ENCODE measurements at regions not wholly inside any gene's neighbourhood (a gene's known extent, or its start where the extent isn't known, plus 50 kb on each side); places are given as distances from the start of the nearest gene placed in this dataset.

DNA sequence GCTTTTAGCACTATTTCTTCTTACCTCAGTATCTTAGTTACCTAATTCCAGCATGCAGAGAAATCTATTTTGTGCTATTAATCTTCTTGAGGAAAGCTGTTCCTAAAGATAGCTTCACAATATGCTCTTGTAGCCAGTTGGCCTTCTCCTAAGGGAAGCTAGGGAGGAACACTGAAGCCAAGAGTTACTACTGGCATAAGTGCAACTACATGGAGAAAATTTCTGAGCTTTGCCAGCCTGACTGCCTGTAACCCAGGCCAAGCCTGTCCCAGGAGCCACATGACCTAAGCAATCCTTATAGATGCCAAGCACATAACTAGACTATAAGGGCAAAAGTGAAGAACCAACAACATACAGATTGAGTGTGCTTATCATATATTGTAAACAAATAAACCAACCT is 890.2 kb downstream of the FLRT2 start:
- Mint-ChIP-seq H3K4me3 (no peak overlapping the region), H3K27ac (no peak overlapping the region), H3K4me1 (no peaks in the 10 kb centered on the region), H3K9me3 (no peaks in the 10 kb centered on the region), H3K27me3 (no peaks in the 10 kb centered on the region), H3K36me3 (no peaks in the 10 kb centered on the region)
- POLR2A ChIA-PET = no interaction called here
- ATAC-seq (ENCODE audit: low read depth) (no peak), DNase-seq (no peak)

DNA sequence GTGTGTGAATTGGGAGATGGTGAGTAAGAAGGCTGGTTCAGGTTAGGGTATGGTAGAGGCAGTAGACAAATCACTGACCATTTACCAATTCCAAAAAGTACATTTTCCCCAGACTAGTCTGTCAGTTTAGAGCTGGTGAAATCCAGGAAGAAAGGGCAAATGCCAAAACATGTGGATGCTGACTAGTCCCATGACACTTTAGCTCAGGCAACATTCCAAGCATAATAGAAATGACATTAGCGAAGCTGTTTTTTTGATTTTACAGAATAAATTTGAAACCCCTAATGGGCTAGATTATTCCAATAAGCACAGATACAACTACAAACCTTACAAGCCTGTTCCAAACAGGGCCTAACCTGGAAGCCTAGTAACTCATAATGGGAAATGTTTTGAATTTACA is 884.2 kb downstream of the FLRT2 start:
- ATAC-seq (ENCODE audit: low read depth) (no peak), DNase-seq (no peak)
- no peaks in the 10 kb centered on the region for H3K4me1 Mint-ChIP-seq
- H3K4me3 Mint-ChIP-seq = no peak overlapping the region
- no peak overlapping the region for H3K27ac Mint-ChIP-seq
- no peaks in the 10 kb centered on the region for H3K27me3 Mint-ChIP-seq
- H3K9me3 Mint-ChIP-seq = peaks cover 2% of the 10 kb centered on the region
- POLR2A ChIA-PET = no interaction called here
- no peaks in the 10 kb centered on the region for H3K36me3 Mint-ChIP-seq

DNA sequence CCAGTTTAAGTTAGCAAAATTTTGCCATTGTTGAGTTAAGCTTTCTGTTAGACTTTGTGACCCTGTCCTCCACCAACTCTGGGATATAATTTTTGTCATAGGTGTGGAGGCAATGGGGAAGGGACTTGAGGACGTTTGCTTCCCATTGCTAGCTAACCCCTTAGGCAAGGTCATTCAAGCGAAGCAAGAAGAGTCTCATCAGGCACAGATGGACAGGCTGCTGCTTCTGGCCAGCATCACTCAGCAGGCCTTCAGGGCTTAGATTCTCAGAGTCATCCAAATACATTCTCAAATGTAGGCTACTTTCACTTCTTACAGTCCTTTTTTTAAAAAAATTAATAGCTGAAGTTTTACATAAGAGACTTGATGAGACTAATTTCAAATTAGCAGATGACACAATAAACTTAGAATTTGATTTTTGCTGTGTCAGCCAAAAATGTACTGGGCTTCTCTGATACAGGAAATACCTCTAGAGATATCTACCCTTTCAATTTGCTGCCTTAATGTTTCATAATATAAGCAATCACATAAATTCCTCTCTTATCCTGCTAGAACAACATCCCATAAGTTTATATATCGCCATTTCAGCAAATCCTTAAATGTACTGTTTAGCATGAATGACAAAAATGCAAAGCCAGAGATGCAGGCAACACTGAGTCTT is 875.2 kb downstream of the FLRT2 start:
- H3K27me3 Mint-ChIP-seq = no peaks in the 10 kb centered on the region
- H3K27ac Mint-ChIP-seq = no peak overlapping the region
- no peak overlapping the region for H3K4me3 Mint-ChIP-seq
- DNase-seq = no peak
- POLR2A ChIA-PET = interaction anchor here (0.6 kb wide), 1 partner anchor 13 kb away, joined by 3 read pairs; no protein-coding TSS in a partner anchor
- no peak for ATAC-seq (ENCODE audit: low read depth)
- no peaks in the 10 kb centered on the region for H3K4me1 Mint-ChIP-seq
- no peaks in the 10 kb centered on the region for H3K9me3 Mint-ChIP-seq
- no peaks in the 10 kb centered on the region for H3K36me3 Mint-ChIP-seq

DNA sequence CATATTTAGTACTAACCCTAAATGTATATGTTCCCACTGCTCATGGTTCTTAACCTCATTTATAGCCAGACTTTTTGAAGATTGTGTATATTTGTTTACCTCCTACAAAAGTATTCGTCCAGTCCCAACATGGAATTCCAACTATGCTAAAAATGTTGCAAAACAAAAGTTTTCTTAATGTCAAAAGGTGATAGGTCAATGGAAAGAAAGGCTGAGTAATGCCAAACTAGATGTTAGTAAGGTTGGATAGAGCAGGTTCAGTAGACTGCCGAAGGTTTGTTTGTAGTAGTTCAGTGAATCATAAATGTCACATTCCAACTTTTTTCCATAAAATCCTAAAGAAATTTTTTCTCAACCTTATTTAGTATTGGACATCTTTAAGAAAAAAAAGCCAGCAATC is 874.5 kb downstream of the FLRT2 start:
- no peak overlapping the region for H3K27ac Mint-ChIP-seq
- no peaks in the 10 kb centered on the region for H3K4me1 Mint-ChIP-seq
- H3K27me3 Mint-ChIP-seq = no peaks in the 10 kb centered on the region
- DNase-seq = no peak
- H3K9me3 Mint-ChIP-seq = peaks cover 2% of the 10 kb centered on the region
- POLR2A ChIA-PET = no interaction called here
- ATAC-seq (ENCODE audit: low read depth) = no peak
- no peak overlapping the region for H3K4me3 Mint-ChIP-seq
- no peaks in the 10 kb centered on the region for H3K36me3 Mint-ChIP-seq

DNA sequence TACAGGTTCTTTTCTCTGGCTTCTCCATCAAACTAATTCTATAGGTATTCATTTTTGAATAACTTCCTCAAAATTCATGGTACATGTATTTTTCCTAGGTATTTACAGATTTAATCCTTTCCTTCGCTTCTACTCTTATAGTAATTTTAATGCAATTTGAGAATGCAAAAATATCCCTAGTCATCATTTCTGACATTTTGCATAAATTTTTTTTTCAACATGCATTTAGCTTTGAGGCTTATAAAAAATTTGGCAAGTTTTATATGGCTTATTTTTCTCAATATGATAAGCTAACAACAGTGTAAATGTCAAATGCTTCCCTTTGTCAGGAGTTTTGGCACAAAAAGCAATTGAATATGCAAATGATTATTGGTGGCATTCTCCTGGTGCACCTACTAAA is 872.6 kb downstream of the FLRT2 start:
- H3K27ac Mint-ChIP-seq = no peak overlapping the region
- POLR2A ChIA-PET = no interaction called here

DNA sequence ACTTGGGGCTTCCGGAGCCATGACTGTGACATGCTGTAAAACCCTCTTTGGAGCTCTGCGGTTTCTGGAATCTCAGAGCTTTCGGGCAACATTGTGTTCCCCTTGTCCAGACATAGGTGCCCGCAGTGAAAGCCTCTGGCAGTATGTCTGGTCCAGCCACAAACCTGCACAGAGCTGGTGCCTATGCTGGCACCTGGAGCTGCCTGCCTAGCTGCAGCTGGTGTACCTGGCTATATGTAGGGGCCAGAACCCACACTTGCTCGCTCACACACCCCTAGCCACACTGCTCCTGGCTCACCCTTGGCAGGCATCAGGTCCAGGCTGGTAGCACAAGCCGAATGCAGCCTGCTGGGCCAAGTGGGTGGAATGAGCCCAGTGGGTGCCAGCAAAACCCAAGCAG is 861.1 kb downstream of the FLRT2 start:
- H3K36me3 Mint-ChIP-seq = no peaks in the 10 kb centered on the region
- H3K27me3 Mint-ChIP-seq = no peaks in the 10 kb centered on the region
- POLR2A ChIA-PET = no interaction called here
- ATAC-seq (ENCODE audit: low read depth) (no peak), DNase-seq (no peak)
- H3K4me3 Mint-ChIP-seq = no peak overlapping the region
- H3K9me3 Mint-ChIP-seq = no peaks in the 10 kb centered on the region
- H3K4me1 Mint-ChIP-seq = no peaks in the 10 kb centered on the region
- H3K27ac Mint-ChIP-seq = no peak overlapping the region

More for the DNA sequence above, 872.6 kb downstream of the FLRT2 start:
- no peaks in the 10 kb centered on the region for H3K4me1 Mint-ChIP-seq
- ATAC-seq (ENCODE audit: low read depth) (no peak), DNase-seq (no peak)
- H3K27me3 Mint-ChIP-seq = no peaks in the 10 kb centered on the region
- peaks cover 2% of the 10 kb centered on the region for H3K9me3 Mint-ChIP-seq
- H3K4me3 Mint-ChIP-seq = no peak overlapping the region
- H3K36me3 Mint-ChIP-seq = no peaks in the 10 kb centered on the region

DNA sequence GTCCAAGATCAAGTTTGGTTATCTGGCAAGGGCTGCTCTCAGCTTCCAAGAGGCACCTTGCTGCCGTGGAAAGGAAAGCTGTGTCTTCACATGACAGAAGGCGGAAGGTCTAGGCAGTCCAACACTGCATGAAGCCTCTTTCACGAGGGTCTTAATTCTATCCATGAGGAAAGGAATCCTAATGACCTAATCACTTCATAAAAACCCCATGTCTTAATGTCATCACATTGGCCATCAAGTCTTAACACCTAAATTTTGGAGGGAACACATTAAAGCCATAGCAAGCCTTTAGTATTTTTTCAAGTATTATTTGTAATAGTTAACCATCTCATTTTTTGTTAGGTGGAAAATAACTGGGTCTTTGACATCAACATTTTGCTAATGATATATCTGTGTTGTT is 858.3 kb downstream of the FLRT2 start:
- H3K27me3 Mint-ChIP-seq = no peaks in the 10 kb centered on the region
- POLR2A ChIA-PET = no interaction called here
- H3K36me3 Mint-ChIP-seq = no peaks in the 10 kb centered on the region
- H3K4me1 Mint-ChIP-seq = no peaks in the 10 kb centered on the region
- DNase-seq (no peak), ATAC-seq (ENCODE audit: low read depth) (no peak)
- H3K4me3 Mint-ChIP-seq = no peak overlapping the region
- no peak overlapping the region for H3K27ac Mint-ChIP-seq
- no peaks in the 10 kb centered on the region for H3K9me3 Mint-ChIP-seq

DNA sequence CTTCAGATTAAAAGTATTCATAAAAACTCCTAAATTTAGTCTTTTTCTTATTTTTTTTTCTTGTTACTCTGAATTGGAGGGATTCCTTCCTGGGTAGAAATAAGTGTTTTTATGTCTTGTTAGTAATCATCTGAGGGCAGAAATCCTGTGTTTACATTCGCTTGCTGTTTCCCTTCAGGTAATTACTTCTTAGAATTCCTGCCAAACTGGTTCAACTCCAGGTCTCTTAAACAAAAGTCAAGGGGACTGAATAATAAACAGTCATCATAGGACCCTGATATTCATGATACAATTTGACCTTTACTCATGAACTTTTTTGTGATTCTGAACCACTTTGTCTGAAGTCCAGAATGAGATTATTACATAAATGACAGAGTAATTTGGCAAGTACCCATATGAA is 843.9 kb downstream of the FLRT2 start:
- H3K4me3 Mint-ChIP-seq = no peak overlapping the region

DNA sequence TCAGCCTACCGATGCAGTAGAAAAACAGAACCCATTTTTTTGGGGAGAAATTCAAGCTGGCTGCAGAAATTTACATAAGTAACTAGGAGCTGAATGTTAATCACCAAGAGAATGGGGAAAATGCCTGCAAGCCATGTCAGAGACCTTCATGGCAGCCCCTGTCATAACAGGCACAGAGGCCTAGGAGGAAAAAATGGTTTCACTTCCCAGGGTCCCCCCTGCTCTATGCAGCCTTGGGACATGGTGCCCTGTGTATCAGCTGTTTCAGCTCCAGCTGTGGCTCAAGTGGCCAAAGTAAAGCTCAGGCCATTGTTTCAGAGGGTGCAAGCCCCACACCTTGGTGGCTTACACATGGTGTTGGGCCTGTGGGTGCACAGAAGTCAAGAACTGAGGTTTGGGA is 842.5 kb downstream of the FLRT2 start:
- Mint-ChIP-seq H3K27ac (no peak overlapping the region), H3K9me3 (peaks cover 4% of the 10 kb centered on the region), H3K36me3 (no peaks in the 10 kb centered on the region), H3K4me1 (no peaks in the 10 kb centered on the region), H3K4me3 (no peak overlapping the region), H3K27me3 (no peaks in the 10 kb centered on the region)
- no peak for ATAC-seq (ENCODE audit: low read depth)
- POLR2A ChIA-PET = no interaction called here
- no peak for DNase-seq

More for the DNA sequence above, 843.9 kb downstream of the FLRT2 start:
- POLR2A ChIA-PET = no interaction called here
- ATAC-seq (ENCODE audit: low read depth) (no peak), DNase-seq (no peak)
- H3K27ac Mint-ChIP-seq = no peak overlapping the region
- peaks cover 4% of the 10 kb centered on the region for H3K9me3 Mint-ChIP-seq
- H3K36me3 Mint-ChIP-seq = no peaks in the 10 kb centered on the region
- H3K4me1 Mint-ChIP-seq = no peaks in the 10 kb centered on the region
- H3K27me3 Mint-ChIP-seq = no peaks in the 10 kb centered on the region

DNA sequence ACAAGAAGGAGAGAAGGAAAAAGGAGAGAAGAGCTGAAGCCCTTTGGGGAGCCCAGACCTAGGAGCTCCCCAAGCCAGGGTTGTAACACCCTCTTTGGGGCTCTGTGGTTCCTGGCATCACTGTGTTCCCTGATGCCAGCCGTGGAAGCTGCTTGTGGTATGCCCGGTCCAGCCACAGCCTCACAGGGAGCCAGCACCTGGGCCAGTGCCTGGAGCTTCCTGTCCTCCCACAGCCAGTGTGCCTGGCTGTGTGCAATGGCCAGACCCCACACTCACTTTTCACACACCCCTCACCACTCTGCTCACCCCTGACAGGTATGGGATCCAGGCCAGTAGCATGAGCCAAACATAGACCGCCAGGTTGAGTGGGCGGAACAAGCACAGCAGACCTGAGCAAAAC is 834.7 kb downstream of the FLRT2 start:
- no peak for DNase-seq
- H3K4me3 Mint-ChIP-seq = no peak overlapping the region
- no peaks in the 10 kb centered on the region for H3K4me1 Mint-ChIP-seq
- H3K27ac Mint-ChIP-seq = no peak overlapping the region
- ATAC-seq (ENCODE audit: low read depth) = no peak
- no peaks in the 10 kb centered on the region for H3K9me3 Mint-ChIP-seq
- no peaks in the 10 kb centered on the region for H3K27me3 Mint-ChIP-seq
- POLR2A ChIA-PET = no interaction called here
- no peaks in the 10 kb centered on the region for H3K36me3 Mint-ChIP-seq

DNA sequence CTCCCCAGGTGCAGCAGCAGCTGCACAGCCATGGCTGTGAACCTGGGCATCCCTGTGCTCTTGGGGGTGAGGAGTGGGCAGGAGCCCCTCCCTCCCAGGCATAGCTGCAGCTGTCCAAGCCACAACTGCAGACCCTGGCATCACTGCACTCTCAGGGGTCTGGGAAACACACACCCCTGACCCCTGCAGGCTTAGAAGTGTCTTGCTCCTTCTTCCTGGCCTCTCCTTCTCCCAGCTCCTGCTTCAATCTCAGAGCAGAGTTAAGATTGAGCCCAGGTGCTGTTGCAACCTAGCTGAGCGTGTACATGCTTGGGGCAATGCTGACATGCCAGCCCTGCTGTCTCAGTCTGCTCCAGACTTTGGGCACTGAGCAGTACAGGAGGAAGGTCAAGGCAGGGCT is 833.6 kb downstream of the FLRT2 start:
- no peak for DNase-seq
- POLR2A ChIA-PET = no interaction called here
- no peak overlapping the region for H3K4me3 Mint-ChIP-seq
- ATAC-seq (ENCODE audit: low read depth) = no peak
- no peaks in the 10 kb centered on the region for H3K27me3 Mint-ChIP-seq
- no peak overlapping the region for H3K27ac Mint-ChIP-seq
- no peaks in the 10 kb centered on the region for H3K4me1 Mint-ChIP-seq
- H3K9me3 Mint-ChIP-seq = no peaks in the 10 kb centered on the region
- no peaks in the 10 kb centered on the region for H3K36me3 Mint-ChIP-seq

DNA sequence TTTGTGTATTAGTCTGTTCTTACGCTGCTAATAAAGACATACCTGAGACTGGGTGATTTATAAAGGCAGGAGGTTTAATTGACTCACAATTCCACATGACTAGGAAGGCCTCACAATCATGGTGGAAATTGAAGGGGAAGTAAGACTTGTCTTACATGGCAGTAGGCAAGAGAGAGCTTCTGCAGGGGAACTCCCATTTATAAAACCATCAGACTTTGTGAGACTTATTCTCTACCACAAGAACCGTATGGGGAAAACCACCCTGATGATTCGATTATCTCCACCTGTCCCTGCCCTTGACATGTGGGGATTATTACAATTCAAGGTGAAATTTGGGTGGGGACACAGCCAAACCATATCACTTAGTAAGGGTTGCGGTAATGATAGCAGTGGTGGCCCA is 833.1 kb downstream of the FLRT2 start:
- no peak overlapping the region for H3K4me3 Mint-ChIP-seq
- no peak for ATAC-seq (ENCODE audit: low read depth)

DNA sequence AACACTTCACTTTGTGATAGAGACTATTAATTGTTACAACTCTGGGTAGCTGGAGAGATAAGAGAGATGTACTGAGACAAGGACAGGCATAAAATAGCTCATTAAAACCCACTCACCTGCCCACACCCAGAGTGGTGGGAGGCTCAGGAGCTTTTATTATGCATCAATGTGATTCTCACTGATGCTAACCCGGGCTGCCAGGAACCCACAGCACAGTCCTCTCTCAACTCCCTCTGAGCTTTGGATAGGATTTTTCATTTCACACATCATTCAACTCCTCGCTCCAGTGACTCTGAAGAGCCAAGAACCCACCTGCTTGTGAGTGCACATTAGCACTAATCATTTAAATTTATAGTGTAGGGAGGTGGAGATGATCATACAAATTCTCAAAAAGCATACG is 827.9 kb downstream of the FLRT2 start:
- POLR2A ChIA-PET = no interaction called here
- H3K4me1 Mint-ChIP-seq = no peaks in the 10 kb centered on the region
- DNase-seq (no peak), ATAC-seq (ENCODE audit: low read depth) (no peak)
- H3K9me3 Mint-ChIP-seq = no peaks in the 10 kb centered on the region
- H3K27me3 Mint-ChIP-seq = no peaks in the 10 kb centered on the region
- no peaks in the 10 kb centered on the region for H3K36me3 Mint-ChIP-seq
- no peak overlapping the region for H3K27ac Mint-ChIP-seq
- no peak overlapping the region for H3K4me3 Mint-ChIP-seq

More for the DNA sequence above, 833.1 kb downstream of the FLRT2 start:
- Mint-ChIP-seq H3K27ac (no peak overlapping the region), H3K36me3 (no peaks in the 10 kb centered on the region), H3K9me3 (no peaks in the 10 kb centered on the region), H3K4me1 (no peaks in the 10 kb centered on the region), H3K27me3 (no peaks in the 10 kb centered on the region)
- DNase-seq = no peak
- POLR2A ChIA-PET = no interaction called here

DNA sequence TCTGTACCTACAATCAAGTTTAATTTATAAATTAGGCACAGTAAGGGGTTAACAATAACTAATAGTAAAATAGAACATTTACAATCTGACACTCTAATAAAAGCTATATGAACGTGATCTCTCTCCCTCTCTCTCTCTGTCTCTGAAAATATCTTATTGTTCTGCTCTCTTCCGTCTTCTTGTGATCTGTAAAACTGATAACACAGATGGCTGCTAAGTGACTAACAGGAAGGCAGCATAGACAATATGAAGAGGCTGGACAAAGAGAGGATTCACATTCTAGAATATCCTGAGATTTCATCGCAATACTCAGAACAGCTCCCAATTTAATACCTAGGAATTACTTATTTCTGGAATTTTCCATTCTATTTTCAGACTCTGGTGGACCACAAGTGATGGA is 827.2 kb downstream of the FLRT2 start:
- POLR2A ChIA-PET = no interaction called here
- H3K36me3 Mint-ChIP-seq = no peaks in the 10 kb centered on the region
- no peaks in the 10 kb centered on the region for H3K27me3 Mint-ChIP-seq
- H3K4me1 Mint-ChIP-seq = no peaks in the 10 kb centered on the region
- DNase-seq (no peak), ATAC-seq (ENCODE audit: low read depth) (no peak)
- H3K27ac Mint-ChIP-seq = no peak overlapping the region
- no peaks in the 10 kb centered on the region for H3K9me3 Mint-ChIP-seq
- H3K4me3 Mint-ChIP-seq = no peak overlapping the region

DNA sequence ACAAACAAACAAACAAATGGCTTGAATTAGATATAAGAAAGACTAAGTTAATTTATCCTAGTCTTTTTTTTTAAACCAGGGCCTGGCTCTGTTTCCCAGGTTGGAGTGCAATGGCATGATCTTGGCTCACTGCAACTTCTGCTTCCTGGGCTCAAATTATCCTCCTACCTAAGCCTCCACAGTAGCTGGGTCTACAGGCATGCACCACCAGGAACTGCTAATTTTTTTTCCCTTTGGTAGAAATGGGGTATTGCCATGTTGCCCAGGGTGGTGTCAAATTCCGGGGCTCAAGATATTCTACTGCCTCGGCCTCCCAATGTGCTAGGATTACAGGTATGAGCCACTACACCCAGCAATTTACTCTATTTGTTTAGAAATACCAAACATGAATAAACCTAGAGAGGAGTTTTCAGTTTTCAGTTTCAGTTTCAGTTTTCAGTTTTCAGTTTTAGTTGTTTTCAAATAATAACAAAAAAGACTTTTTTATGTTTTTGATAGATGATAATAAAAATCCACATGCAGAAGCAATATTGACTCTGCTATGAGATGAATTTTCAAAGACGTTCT is 817.0 kb downstream of the FLRT2 start:
- Mint-ChIP-seq H3K36me3 (no peaks in the 10 kb centered on the region), H3K4me1 (peaks cover 5% of the 10 kb centered on the region), H3K27me3 (no peaks in the 10 kb centered on the region), H3K9me3 (no peaks in the 10 kb centered on the region), H3K27ac (peak overlapping the region; percentile 39), H3K4me3 (peak overlapping the region; percentile 63)
- POLR2A ChIA-PET = no interaction called here
- DNase-seq (no peak), ATAC-seq (ENCODE audit: low read depth) (no peak)
